DND-41 (cell line): ENCODE measurements at regions not wholly inside any gene's neighbourhood (a gene's known extent, or its start where the extent isn't known, plus 50 kb on each side); places are given as distances from the start of the nearest gene placed in this dataset.

Experiments
- ATAC-seq: fragments of 200-7000 bp; cut with Tn5 transposase; 3 replicates; pipeline ENCODE4 v1.9.1; 2021; ENCODE audit warnings: low read depth; ENCODE audit not compliant: insufficient read depth
- DNase-seq: peaks from one replicate; pipeline ENCODE4 v3.0.0-alpha.2; 2020
- H2AFZ ChIP-seq: 2 replicates; pipeline ENCODE4 v1.6.0; 2012; ENCODE audit warnings: low read depth, low read length
- H3K27ac ChIP-seq: 2 replicates; pipeline ENCODE4 v1.5.1; 2012; ENCODE audit warnings: low read length, inconsistent platforms
- H3K27me3 ChIP-seq: fragments of 200-600 bp; sonication (generic); 2 replicates; pipeline ENCODE4 v1.6.0; 2012; ENCODE audit warnings: low read length, mild to moderate bottlenecking, inconsistent platforms; ENCODE audit not compliant: insufficient read depth, poor library complexity
- H3K36me3 ChIP-seq: 2 replicates; pipeline ENCODE4 v1.5.1; 2012; ENCODE audit warnings: low read length, inconsistent platforms; ENCODE audit not compliant: insufficient read depth
- H3K4me1 ChIP-seq: 2 replicates; pipeline ENCODE4 v1.5.1; 2012; ENCODE audit warnings: mild to moderate bottlenecking, low read length; ENCODE audit not compliant: insufficient read depth
- H3K4me2 ChIP-seq: 2 replicates; pipeline ENCODE4 v1.6.0; 2012; ENCODE audit warnings: mild to moderate bottlenecking, moderate library complexity, low read length, inconsistent platforms; ENCODE audit not compliant: insufficient read depth
- H3K4me3 ChIP-seq, 2 experiments: fragments of 200-600 bp in 1 of 2; shearing (Covaris generic) in 1 of 2; 2 replicates each; pipeline ENCODE4 v1.5.1; 2012 to 2016; ENCODE audit warnings: inconsistent platforms in 2 of 2, low read length in 2 of 2, mild to moderate bottlenecking in 2 of 2, low read depth in 1 of 2, moderate library complexity in 1 of 2
- H3K79me2 ChIP-seq: 2 replicates; pipeline ENCODE4 v1.6.0; 2012; ENCODE audit warnings: low read length, inconsistent platforms; ENCODE audit not compliant: insufficient read depth
- H3K9ac ChIP-seq: 2 replicates; pipeline ENCODE4 v1.6.0; 2012; ENCODE audit warnings: low read depth, mild to moderate bottlenecking, inconsistent platforms, low read length, moderate library complexity
- H3K9me3 ChIP-seq: 2 replicates; pipeline ENCODE4 v1.5.1; 2012; ENCODE audit warnings: low read length, moderate library complexity, mild to moderate bottlenecking, inconsistent platforms; ENCODE audit not compliant: insufficient read depth, severe bottlenecking
- H4K20me1 ChIP-seq: 2 replicates; pipeline ENCODE4 v1.6.0; 2012; ENCODE audit warnings: low read length; ENCODE audit not compliant: insufficient read depth
- EZH2 ChIP-seq: IDR thresholded peaks from 3 replicates; pipeline ENCODE4 v1.6.1; 2012; ENCODE audit warnings: borderline replicate concordance, low read depth, mild to moderate bottlenecking, moderate library complexity, low read length, inconsistent platforms; ENCODE audit not compliant: severe bottlenecking
- TF ChIP-seq, protein P1 (sequence below): IDR thresholded peaks from 2 replicates; pipeline ENCODE4 v1.5.1; 2012; ENCODE audit warnings: borderline replicate concordance, low read length, moderate library complexity, mild to moderate bottlenecking; ENCODE audit not compliant: poor library complexity, severe bottlenecking; ENCODE audit errors: extremely low read depth

GRCh38 chr2:121049950-121050585 is 234.9 kb downstream of the TFCP2L1 start:
- Histone ChIP-seq H3K9ac (no peak overlapping the region), H3K79me2 (no peaks in the 10 kb centered on the region), H3K27me3 (peaks cover 3% of the 10 kb centered on the region), H3K27ac (no peak overlapping the region), H4K20me1 (no peaks in the 10 kb centered on the region), H3K4me2 (no peak overlapping the region), H3K4me3 (no peak overlapping the region), H3K4me1 (no peaks in the 10 kb centered on the region), H2AFZ (no peak overlapping the region), H3K36me3 (no peaks in the 10 kb centered on the region), H3K9me3 (no peaks in the 10 kb centered on the region)
- ATAC-seq, result no peak
- TF ChIP-seq EZH2, result no peak
- TF ChIP-seq, protein P1, sequence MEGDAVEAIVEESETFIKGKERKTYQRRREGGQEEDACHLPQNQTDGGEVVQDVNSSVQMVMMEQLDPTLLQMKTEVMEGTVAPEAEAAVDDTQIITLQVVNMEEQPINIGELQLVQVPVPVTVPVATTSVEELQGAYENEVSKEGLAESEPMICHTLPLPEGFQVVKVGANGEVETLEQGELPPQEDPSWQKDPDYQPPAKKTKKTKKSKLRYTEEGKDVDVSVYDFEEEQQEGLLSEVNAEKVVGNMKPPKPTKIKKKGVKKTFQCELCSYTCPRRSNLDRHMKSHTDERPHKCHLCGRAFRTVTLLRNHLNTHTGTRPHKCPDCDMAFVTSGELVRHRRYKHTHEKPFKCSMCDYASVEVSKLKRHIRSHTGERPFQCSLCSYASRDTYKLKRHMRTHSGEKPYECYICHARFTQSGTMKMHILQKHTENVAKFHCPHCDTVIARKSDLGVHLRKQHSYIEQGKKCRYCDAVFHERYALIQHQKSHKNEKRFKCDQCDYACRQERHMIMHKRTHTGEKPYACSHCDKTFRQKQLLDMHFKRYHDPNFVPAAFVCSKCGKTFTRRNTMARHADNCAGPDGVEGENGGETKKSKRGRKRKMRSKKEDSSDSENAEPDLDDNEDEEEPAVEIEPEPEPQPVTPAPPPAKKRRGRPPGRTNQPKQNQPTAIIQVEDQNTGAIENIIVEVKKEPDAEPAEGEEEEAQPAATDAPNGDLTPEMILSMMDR, result no peak
- no peak for DNase-seq

DNA sequence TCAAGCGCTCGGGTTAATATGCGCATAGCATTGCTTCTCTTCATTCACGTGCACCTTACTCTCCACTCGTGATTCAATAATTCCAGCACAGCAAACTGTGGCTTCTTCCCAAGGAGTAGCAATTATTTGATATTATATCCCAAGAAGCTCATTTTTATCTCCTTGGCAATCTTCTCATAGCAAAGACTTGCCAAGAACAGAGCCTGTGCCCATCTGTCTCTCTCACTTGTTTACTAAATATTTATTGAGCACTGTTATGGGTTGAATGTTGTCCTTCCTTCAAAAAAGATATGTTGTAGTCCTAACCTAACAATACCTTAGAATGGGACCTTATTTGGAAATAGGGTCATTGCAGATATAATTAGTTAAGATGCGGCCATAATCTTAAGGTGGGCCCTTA is 233.7 kb downstream of the TFCP2L1 start:
- Histone ChIP-seq H3K27me3 (peaks cover 3% of the 10 kb centered on the region), H3K4me1 (no peaks in the 10 kb centered on the region), H3K4me3 (no peak overlapping the region), H3K4me2 (no peak overlapping the region), H3K27ac (no peak overlapping the region), H3K79me2 (no peaks in the 10 kb centered on the region), H3K9ac (no peak overlapping the region), H3K9me3 (no peaks in the 10 kb centered on the region), H4K20me1 (no peaks in the 10 kb centered on the region), H2AFZ (no peak overlapping the region), H3K36me3 (no peaks in the 10 kb centered on the region)
- TF ChIP-seq, protein P1, result no peak
- no peak for TF ChIP-seq EZH2
- DNase-seq (no peak), ATAC-seq (no peak)

DNA sequence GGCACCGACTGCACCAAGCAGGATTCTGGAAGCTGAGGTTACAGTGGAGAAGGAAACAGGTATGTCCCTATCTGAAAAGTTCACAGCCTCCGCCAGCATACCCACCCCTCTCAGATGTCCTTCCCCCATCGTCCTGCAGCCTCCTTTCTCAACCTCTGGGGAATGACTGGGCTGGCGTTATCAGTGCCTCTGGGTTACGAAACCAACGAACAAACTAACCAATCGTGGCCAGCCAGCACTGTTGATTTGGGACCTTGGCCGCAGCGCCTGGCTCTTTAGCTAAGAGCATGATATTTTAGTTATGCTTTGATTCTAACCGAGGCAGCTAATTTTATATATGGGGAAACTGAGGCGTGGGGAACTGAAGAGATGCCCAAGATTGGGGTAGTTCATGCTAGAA is 233.0 kb downstream of the TFCP2L1 start:
- Histone ChIP-seq H3K79me2 (no peaks in the 10 kb centered on the region), H3K9ac (no peak overlapping the region), H3K27me3 (peaks cover 3% of the 10 kb centered on the region), H3K9me3 (no peaks in the 10 kb centered on the region), H3K4me3 (no peak overlapping the region), H2AFZ (no peak overlapping the region), H3K4me2 (no peak overlapping the region), H3K27ac (no peak overlapping the region), H3K4me1 (no peaks in the 10 kb centered on the region), H3K36me3 (no peaks in the 10 kb centered on the region), H4K20me1 (no peaks in the 10 kb centered on the region)
- DNase-seq (no peak), ATAC-seq (no peak)
- TF ChIP-seq, protein P1, result no peak
- no peak for TF ChIP-seq EZH2
